ENCODE measurements at regions not wholly inside any gene's neighbourhood (a gene's known extent, or its start where the extent isn't known, plus 50 kb on each side); places are given as distances from the start of the nearest gene placed in this dataset.

DNA sequence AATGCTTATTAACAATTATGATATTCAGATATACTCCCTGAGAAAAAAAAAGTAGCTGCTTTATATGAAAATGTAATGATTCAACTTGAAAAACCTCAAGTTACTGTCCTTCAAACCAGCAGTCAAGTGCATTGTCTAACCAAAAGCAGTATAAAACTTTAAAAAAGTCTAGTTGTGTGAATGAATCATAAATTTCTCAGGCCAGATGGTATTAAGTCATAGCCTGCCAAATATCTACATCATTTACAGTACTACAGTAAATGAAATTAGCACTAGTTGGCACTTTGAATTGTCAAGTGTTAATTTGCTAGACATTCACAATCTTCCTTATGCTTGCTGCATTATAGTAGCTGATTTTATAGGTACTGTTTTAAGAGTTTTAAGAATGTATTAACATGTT is 85.9 kb downstream of the CBLN2 start:
- TF ChIP-seq CTCF (IDR thresholded peaks at IDR 0.05) (no peak), EP300 (IDR thresholded peaks at IDR 0.05) (no peak), POLR2A (IDR thresholded peaks at IDR 0.05) (no peak)

Measured in tibial nerve (tissue), 4 donors.